ENCODE measurements at regions not wholly inside any gene's neighbourhood (a gene's known extent, or its start where the extent isn't known, plus 50 kb on each side); places are given as distances from the start of the nearest gene placed in this dataset.

DNA sequence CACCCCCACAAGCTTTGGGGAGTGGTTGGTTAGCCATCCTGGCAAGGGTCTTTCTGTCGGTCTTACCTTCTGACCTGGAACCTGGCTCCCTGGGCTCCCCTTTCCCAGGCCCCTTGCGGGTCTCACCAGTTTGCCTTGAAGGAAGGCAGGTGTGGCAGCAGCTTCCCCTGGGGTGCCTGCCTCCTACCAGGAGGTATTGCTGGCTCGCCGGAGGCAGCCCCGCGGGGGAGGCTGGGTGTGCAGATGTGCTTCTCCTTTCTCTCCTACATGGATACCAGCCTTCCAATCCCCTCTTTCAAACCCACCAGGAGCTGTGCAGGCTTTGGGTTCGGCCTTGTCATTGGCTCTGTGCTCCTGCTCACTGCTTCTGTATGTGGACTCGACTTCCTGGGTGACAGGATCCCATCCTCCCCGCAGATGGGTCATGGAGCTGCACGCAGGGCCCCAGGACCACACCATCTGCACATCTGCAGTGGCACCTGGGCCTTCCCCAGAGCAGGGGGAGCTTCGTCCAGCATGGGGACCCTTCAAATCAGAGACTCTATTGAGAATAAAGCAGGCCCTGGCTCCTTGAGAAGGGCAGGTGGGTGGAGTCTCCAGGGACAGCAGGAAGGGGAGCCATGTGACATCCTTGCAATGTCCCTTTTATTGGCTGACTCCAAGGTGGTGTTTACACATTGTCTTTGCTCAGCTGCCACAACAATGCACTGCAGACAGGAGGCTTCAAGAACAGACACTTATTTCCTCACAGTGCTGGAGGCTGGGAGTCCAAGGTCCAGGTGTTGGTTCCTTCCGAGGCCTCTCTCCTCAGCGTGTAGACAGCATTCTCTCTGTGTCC is 592.0 kb downstream of the BRD1 start:
- CTCF ChIA-PET: no interaction called here
- intact Hi-C loops (cut with micrococcal nuclease): no loop called here

DNA sequence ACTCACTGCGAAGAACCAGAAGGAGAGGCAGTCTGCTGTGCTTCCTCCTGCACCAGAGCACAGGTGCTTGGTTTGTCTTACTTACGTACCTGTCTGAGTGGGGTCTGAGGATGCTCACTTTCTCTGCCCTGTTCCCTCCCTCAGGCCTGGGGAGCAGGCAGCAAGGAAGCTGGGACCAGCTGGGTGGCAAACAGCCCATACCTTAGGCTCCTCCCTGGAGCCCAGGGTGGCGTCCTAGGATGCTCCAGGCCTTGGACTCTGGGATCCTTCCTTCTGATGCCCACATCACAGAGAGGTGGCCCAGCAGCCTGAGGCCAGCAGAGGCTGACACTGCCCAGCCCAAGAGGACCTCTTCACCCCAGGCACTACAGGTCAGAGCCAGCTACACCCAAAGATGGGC is 593.2 kb downstream of the BRD1 start:
- intact Hi-C loops (cut with micrococcal nuclease): no loop called here
- Histone ChIP-seq H4K20me1 (ENCODE audit: low read length) (no peaks in the 10 kb centered on the region), H2AFZ (ENCODE audit: low read length) (no peak overlapping the region), H3K36me3 (ENCODE audit: low read depth, low read length) (no peaks in the 10 kb centered on the region), H3K27me3 (ENCODE audit: low read length) (no peaks in the 10 kb centered on the region), H3K9ac (ENCODE audit: low read length) (no peak overlapping the region), H3K9me2 (replicated peaks; ENCODE audit: low read length) (no peaks in the 10 kb centered on the region), H3K4me2 (ENCODE audit: low read length) (no peak overlapping the region), H3K79me2 (ENCODE audit: low read length) (no peaks in the 10 kb centered on the region), H3K4me1 (ENCODE audit: insufficient read depth, low read length) (no peaks in the 10 kb centered on the region), H3K27ac (ENCODE audit: low read length) (no peak overlapping the region), H3K4me3 (ENCODE audit: low read length) (no peak overlapping the region), H3K9me3 (ENCODE audit: low read length) (no peaks in the 10 kb centered on the region), H3F3A (ENCODE audit: low read length, unreplicated experiment) (no peaks in the 10 kb centered on the region)
- POLR2A ChIA-PET (ENCODE audit: unreplicated experiment): no interaction called here
- DNase-seq (no peak), ATAC-seq (no peak)
- CTCF ChIA-PET: no interaction called here
- TF ChIP-seq, protein P1, sequence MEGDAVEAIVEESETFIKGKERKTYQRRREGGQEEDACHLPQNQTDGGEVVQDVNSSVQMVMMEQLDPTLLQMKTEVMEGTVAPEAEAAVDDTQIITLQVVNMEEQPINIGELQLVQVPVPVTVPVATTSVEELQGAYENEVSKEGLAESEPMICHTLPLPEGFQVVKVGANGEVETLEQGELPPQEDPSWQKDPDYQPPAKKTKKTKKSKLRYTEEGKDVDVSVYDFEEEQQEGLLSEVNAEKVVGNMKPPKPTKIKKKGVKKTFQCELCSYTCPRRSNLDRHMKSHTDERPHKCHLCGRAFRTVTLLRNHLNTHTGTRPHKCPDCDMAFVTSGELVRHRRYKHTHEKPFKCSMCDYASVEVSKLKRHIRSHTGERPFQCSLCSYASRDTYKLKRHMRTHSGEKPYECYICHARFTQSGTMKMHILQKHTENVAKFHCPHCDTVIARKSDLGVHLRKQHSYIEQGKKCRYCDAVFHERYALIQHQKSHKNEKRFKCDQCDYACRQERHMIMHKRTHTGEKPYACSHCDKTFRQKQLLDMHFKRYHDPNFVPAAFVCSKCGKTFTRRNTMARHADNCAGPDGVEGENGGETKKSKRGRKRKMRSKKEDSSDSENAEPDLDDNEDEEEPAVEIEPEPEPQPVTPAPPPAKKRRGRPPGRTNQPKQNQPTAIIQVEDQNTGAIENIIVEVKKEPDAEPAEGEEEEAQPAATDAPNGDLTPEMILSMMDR (conservative IDR thresholded peaks at IDR 0.05; ENCODE audit: low read depth, low read length): no peak
- BruUV-seq (replicated peaks): no TSS peak

More for the DNA sequence above, 592.0 kb downstream of the BRD1 start:
- Histone ChIP-seq H3K4me1 (ENCODE audit: insufficient read depth, low read length) (no peaks in the 10 kb centered on the region), H2AFZ (ENCODE audit: low read length) (no peak overlapping the region), H4K20me1 (ENCODE audit: low read length) (no peaks in the 10 kb centered on the region), H3K9me3 (ENCODE audit: low read length) (no peaks in the 10 kb centered on the region), H3K9ac (ENCODE audit: low read length) (no peak overlapping the region), H3K4me2 (ENCODE audit: low read length) (no peak overlapping the region), H3K79me2 (ENCODE audit: low read length) (no peaks in the 10 kb centered on the region), H3F3A (ENCODE audit: low read length, unreplicated experiment) (no peaks in the 10 kb centered on the region), H3K4me3 (ENCODE audit: low read length) (no peak overlapping the region), H3K27ac (ENCODE audit: low read length) (no peak overlapping the region), H3K36me3 (ENCODE audit: low read depth, low read length) (no peaks in the 10 kb centered on the region), H3K27me3 (ENCODE audit: low read length) (no peaks in the 10 kb centered on the region), H3K9me2 (replicated peaks; ENCODE audit: low read length) (no peaks in the 10 kb centered on the region)
- no peak for DNase-seq
- TF ChIP-seq, protein P1 (conservative IDR thresholded peaks at IDR 0.05; ENCODE audit: low read depth, low read length): no peak
- TF ChIP-seq EZH2phosphoT487 (IDR thresholded peaks at IDR 0.05; ENCODE audit: borderline replicate concordance, low read length) (no peak), EZH2 (IDR thresholded peaks at IDR 0.05; ENCODE audit: low read length, unreplicated experiment) (no peak)
- POLR2A ChIA-PET (ENCODE audit: unreplicated experiment): no interaction called here
- no TSS peak for BruUV-seq (replicated peaks)
- no peak for ATAC-seq

DNA sequence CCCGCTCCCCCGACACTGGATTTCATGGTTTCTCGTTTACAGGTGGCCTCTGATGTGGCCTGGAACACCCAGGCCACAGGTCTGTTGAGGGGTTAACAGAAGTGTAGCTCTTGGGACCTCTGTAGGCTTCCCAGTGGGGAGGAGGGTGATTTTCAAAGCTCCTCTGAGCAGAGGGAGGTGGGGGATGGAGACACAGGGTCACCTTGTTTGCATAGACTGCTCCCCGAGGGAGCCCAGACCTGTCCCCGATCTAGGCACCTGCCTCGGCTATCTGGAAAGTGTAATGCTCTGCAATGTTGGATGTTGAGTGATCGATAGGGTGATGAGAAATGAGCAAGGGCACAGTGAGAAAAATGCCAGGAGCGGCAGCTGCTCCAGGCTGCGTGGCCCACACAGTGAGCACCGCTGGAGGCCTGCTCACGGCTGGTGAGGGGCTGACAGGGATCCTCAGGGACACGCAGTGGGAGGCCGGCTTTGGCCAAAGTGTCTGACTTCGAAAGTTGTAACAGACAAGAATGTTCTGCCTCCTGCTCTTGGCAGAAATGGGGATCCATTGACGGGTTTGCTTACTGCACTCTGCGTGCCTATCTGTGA is 594.1 kb downstream of the BRD1 start:
- intact Hi-C loops (cut with micrococcal nuclease): no loop called here
- BruUV-seq (replicated peaks): no TSS peak
- no peak for ATAC-seq
- H3K27ac ChIP-seq (ENCODE audit: low read length): no peak overlapping the region
- H3K4me3 ChIP-seq (ENCODE audit: low read length): no peak overlapping the region
- POLR2A ChIA-PET (ENCODE audit: unreplicated experiment): no interaction called here
- no peak overlapping the region for H3K4me2 ChIP-seq (ENCODE audit: low read length)
- H3K27me3 ChIP-seq (ENCODE audit: low read length): no peaks in the 10 kb centered on the region
- H2AFZ ChIP-seq (ENCODE audit: low read length): no peak overlapping the region
- H3K36me3 ChIP-seq (ENCODE audit: low read depth, low read length): no peaks in the 10 kb centered on the region
- no peak for DNase-seq
- H3K9me2 ChIP-seq (replicated peaks; ENCODE audit: low read length): no peaks in the 10 kb centered on the region
- no peak for TF ChIP-seq EZH2 (IDR thresholded peaks at IDR 0.05; ENCODE audit: low read length, unreplicated experiment)
- TF ChIP-seq, protein P1 (conservative IDR thresholded peaks at IDR 0.05; ENCODE audit: low read depth, low read length): no peak
- TF ChIP-seq EZH2phosphoT487 (IDR thresholded peaks at IDR 0.05; ENCODE audit: borderline replicate concordance, low read length): no peak
- H3F3A ChIP-seq (ENCODE audit: low read length, unreplicated experiment): no peaks in the 10 kb centered on the region
- CTCF ChIA-PET: no interaction called here
- H3K9me3 ChIP-seq (ENCODE audit: low read length): no peaks in the 10 kb centered on the region
- no peaks in the 10 kb centered on the region for H3K4me1 ChIP-seq (ENCODE audit: insufficient read depth, low read length)
- no peaks in the 10 kb centered on the region for H3K79me2 ChIP-seq (ENCODE audit: low read length)
- no peaks in the 10 kb centered on the region for H4K20me1 ChIP-seq (ENCODE audit: low read length)
- H3K9ac ChIP-seq (ENCODE audit: low read length): no peak overlapping the region

All from PC-3 (cell line).